Activated CD8-positive, alpha-beta memory T cell treated with anti-CD3 and anti-CD28 coated beads for 1 hour (primary cell): ENCODE measurements at regions not wholly inside any gene's neighbourhood (a gene's known extent, or its start where the extent isn't known, plus 50 kb on each side); places are given as distances from the start of the nearest gene placed in this dataset.

Source experiments
- DNase-seq, 2 donors: peaks; one replicate each; pipeline ENCODE4 v3.0.0-alpha.2; 2020; ENCODE audit warnings: low read depth in 1 of 2; ENCODE audit errors: extremely low read depth in 1 of 2

- DNase-seq: no peak
Measured at GRCh38 chr4:24172406-24172805, 282.6 kb upstream of the PPARGC1A start.

- DNase-seq: no peak
Measured at GRCh38 chr4:24169956-24170355, 280.1 kb upstream of the PPARGC1A start.

DNA sequence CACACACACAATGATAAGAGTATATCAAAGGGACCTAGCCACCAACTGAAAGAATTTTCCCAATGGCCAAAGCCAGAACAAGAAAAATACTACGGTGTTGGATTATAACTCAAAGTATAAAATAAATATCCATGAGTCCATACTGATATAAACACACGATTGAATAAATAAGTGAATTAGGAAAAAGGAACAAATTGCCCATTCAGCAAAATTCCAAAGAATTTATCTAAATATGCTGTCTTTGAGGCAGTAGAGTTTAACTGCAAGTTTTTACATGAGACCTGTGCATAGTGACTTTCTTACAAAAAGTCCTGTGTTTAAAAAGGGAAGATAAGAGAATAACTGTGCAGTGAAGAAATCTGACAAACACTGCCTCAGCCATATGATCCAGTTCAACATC lies 278.8 kb upstream of the PPARGC1A start:
- DNase-seq: no peak

DNA sequence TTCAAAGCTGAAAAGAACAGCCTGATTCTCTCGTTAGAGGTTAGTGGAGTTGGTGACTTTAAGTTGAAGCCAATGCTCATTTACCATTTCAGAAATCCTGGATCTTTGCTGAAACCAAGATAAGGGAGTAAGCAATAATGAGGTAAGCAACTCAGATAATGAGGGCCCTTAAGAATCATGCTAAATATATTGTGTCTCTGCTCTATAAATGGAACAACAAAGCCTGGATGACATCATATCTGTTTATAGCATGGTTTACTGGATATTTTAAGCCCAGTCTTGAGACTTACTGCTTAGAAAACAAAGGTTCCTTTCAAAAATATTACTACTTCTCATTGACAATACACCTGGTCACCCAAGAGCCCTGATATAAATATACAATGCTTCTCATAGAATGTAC lies 276.7 kb upstream of the PPARGC1A start:
- DNase-seq: no peak

DNA sequence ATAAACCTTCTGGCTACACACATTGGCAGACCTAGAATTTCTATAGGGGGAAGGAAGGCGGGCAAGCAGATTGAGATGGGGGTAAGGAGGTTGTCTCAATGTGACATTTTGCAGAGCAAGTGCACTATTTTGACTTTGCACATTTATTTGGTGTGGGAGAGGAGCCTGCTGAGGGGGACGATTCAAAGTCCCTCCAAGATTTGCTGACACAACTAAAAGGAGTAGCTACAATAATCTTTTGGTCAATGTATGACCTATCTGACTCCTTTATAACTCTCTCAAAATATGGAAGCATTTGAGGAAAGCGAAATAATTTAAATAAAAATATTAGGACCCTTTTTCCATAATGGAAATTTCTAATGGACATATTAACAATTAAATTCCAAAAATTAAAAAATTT lies 274.9 kb upstream of the PPARGC1A start:
- DNase-seq: no peak

- no peak for DNase-seq
Measured at GRCh38 chr4:24164054-24164693, 274.3 kb upstream of the PPARGC1A start.

GRCh38 chr4:24163314-24163713 lies 273.5 kb upstream of the PPARGC1A start:
- no peak for DNase-seq

DNA sequence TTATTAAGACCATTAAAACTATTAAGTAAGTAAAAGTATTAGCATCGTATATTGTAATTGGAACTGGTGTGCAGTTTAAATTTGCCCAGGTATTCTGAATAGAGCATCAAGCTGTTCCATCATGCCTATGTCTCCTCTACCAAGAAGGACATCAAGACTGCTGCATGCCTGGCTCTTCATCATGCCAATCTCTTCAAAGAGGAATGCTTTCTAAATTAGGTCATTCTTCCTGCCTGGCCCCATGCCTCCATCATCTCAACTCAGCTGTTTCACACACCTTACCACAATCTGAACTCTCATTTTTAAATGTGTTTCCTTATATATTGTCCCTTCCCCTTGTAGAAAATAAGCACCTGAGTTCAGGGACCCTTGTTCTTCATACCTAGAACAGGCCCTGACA lies 270.5 kb upstream of the PPARGC1A start:
- DNase-seq: no peak

- DNase-seq: no peak
Measured at GRCh38 chr4:24158031-24158430, 268.2 kb upstream of the PPARGC1A start.

- no peak for DNase-seq
Measured at GRCh38 chr4:24150034-24150433, 260.2 kb upstream of the PPARGC1A start.

- DNase-seq: no peak
Measured at GRCh38 chr4:24146127-24146526, 256.3 kb upstream of the PPARGC1A start.

- DNase-seq: no peak
Measured at GRCh38 chr4:24145591-24145990, 255.7 kb upstream of the PPARGC1A start.

- DNase-seq: no peak
Measured at GRCh38 chr4:24144381-24144780, 254.5 kb upstream of the PPARGC1A start.

GRCh38 chr4:24143741-24144140 lies 253.9 kb upstream of the PPARGC1A start:
- no peak for DNase-seq

- no peak for DNase-seq
Measured at GRCh38 chr4:24141836-24142235, 252.0 kb upstream of the PPARGC1A start.

DNA sequence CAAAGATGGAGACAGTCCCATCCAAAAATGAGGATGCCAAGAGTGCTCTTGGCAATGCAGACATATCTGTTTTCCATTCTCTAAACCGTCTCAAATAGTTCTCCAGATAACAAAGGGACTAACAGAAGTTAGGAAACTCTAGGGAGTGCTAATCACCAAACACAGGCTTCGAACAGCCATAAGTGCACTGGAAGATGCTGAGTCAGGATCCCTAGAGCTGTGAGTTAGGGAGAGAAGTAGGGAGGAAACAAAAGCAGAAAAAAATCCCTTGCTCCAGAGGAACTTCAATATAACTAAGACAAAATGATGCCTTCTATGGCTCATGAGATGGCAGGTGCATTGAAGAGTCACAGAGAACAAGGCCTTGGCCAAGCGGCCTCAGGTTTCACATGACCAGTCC lies 251.0 kb upstream of the PPARGC1A start:
- DNase-seq: no peak

DNA sequence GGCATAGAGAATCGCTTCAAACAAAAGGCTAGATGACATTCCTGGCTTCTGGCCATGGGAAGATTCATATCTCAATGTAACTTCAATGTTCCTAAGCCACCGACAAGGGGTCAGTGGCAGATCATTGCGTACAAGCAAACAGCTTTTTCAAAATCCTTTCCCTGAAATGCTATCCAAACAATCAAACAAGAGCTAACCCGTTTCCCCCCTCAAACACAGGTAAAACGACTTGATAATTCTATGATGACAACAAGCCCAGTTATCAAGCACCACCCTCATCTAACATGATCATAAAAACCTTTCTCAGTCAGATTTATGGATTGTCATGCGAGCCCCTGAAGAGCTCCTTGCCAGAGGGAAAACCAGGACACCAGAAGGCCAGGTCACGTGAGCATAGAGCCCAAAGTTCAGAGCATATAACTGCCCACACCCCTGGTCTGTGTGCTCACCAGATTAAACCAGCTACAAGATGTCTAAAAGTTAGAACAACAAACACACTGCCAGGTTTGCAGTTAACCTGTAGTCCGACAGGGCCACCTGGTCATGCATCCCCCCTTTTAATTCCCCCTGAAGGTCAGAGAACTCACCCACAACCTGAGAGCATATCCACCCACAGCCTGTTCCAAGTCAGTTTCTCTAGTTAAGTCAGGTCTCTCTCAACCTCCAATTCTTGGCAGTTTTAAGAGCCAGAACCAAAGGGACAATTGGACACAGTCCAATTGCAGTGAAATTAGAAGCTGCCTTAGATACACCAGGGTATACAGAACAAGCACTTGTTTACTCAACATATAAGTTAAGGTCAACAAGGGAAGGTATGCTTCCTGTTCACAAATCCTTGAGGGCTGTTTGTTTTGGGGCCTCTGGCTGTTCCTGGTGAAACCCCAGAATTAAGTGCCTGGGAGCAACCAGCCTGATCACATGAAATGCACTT lies 248.1 kb upstream of the PPARGC1A start:
- DNase-seq: no peak

DNA sequence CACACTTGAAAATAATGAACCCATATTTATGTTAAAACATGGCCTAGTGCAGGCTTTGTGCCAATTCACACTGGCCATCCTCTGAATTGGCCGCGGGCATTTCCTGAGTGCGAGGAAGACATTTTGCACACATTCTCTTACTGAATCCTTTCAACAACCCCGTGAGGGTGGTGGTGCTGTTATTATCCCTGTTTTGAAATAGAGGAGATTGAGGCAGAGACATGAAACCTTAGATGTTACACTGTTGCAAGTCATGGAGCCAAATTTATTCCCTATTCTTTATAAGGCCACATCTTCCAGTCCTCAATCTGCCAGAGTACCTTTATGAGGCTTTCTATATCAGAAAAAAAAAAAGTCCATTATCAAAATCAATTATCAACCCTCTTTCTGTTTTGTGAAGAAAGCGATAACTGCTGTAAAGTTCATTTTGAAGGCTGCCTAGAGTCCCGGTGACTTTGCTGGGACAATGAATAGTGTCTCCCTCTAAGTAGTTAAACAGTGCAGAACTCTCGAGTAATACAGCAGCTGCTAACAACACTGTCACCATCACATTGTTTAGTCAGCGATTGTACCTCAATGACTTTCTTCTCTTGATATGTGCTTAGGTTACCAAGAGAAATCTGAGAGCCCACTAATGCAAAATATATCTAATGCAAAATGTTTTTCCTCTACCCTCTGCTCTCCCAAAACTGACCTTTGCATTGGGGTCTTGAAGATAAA lies 242.3 kb upstream of the PPARGC1A start:
- no peak for DNase-seq

DNA sequence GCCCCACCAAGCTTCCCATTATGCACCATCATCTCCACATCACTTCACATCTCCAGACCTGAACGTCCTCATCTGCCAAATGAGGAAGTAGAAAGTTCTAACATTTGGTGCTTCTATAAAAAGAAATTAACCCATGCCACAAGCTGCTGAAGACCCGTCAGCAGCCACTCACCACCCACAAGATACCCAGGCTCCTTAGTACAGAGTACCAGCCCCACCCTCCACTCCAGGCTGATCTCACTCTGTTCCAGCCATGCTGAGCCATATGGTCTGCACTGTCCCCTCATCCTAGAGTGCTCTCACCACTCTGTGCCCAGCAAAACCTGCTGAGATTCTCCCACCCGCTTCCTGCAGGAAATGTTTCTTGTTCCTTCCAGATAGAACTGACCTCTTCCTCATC lies 240.8 kb upstream of the PPARGC1A start:
- DNase-seq: no peak

DNA sequence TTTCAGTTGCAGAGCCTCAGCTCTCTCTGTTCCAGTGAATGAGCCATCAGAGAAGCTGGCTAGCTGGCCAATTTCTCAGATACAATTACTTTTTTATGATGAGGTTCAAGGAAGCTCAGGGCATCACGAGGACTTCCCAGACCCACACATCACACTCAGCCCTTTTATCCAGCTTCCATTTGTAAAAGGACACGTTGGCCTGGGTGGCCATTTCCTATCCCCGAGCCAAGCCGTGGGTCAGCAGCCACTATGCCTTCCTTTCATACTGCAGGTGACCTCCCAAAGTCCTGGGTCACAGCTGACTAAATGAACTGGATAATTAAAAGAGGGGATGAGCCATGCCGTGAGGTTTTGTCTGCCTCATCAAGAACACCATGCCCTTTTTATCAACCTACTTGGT lies 236.9 kb upstream of the PPARGC1A start:
- DNase-seq: no peak

DNA sequence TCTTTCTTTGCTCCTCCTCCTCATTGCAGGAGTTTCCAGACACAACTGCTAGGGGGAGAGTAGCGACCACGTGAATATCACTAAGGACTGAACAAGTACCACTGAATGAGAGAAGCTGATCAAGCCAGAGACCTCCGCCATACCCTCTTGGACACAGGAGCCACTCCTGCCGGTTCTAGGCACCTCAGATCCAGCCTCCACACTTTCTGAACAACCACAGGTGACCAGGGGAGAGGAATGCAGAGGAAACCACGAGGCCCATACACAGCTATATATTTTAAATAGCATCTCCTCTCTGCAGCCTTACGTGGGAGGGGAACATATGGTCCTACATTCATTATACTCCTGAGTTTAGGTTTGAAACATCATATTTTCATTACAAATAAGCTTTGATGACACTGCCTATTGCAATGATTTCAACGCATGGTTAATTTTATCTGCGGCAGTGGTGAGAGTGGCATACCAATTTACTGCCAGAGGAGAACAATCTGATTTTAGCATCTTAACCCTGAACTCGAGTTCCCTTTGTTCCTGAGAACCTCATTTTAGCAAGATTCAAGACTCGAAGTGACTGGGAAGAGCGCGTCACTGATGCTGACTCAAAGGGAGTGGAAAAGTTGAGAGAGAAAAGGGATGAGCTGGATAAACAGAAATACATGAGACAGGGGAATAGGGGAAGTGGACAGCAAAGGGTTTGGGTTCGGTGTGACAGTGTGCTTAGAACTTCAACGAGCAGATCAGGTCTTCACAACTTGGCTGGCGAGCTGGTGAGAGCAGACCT lies 231.7 kb upstream of the PPARGC1A start:
- DNase-seq: no peak
